ENCODE measurements at regions not wholly inside any gene's neighbourhood (a gene's known extent, or its start where the extent isn't known, plus 50 kb on each side); places are given as distances from the start of the nearest gene placed in this dataset.
"Not testable (repeated sequence)": the region's sequence is repeated elsewhere in the genome, so short reads cannot be mapped to it uniquely, and the experiment has no call there.

GRCh38 chr3:145471976-145472375 lies 689.0 kb downstream of the PLOD2 start:
- intact Hi-C loops (cut with DNase I; ENCODE audit: low total_unique reads): no loop called here
- Histone ChIP-seq H3K36me3 (ENCODE audit: low read depth, missing control alignments) (no peaks in the 10 kb centered on the region), H3K27ac (no peak overlapping the region), H3K4me3 (no peak overlapping the region), H3K4me1 (no peaks in the 10 kb centered on the region), H3K27me3 (no peaks in the 10 kb centered on the region), H3K9me3 (no peaks in the 10 kb centered on the region)
- TF ChIP-seq POLR2A (IDR thresholded peaks at IDR 0.05): no peak
- TF ChIP-seq CTCF (IDR thresholded peaks at IDR 0.05): no peak
- DNase-seq: no peak
- WGBS, 2 donors: 63 to 68% methylated on average over 3 of the region's 3 CpGs

GRCh38 chr3:145482735-145483134 lies 678.2 kb downstream of the PLOD2 start:
- H3K36me3 ChIP-seq (ENCODE audit: low read depth, missing control alignments); intact Hi-C loops (cut with DNase I; ENCODE audit: low total_unique reads); H3K9me3 ChIP-seq; H3K27ac ChIP-seq; DNase-seq; H3K4me1 ChIP-seq; H3K4me3 ChIP-seq; H3K27me3 ChIP-seq: not testable (repeated sequence)
- 79 to 82% methylated on average over 4 to 7 of the region's 25 CpGs for WGBS, 2 donors

- Histone ChIP-seq H3K27me3 (no peaks in the 10 kb centered on the region), H3K4me1 (no peaks in the 10 kb centered on the region), H3K27ac (no peak overlapping the region), H3K9me3 (no peaks in the 10 kb centered on the region), H3K4me3 (no peak overlapping the region), H3K36me3 (ENCODE audit: low read depth, missing control alignments) (no peaks in the 10 kb centered on the region)
- TF ChIP-seq CTCF (IDR thresholded peaks at IDR 0.05): no peak
- no peak for TF ChIP-seq POLR2A (IDR thresholded peaks at IDR 0.05)
- DNase-seq: no peak
- intact Hi-C loops (cut with DNase I; ENCODE audit: low total_unique reads): no loop called here
- WGBS, 2 donors: 66 to 71% methylated on average over 3 of the region's 3 CpGs
Measured at GRCh38 chr3:145483992-145484391, 677.0 kb downstream of the PLOD2 start.

- intact Hi-C loops (cut with DNase I; ENCODE audit: low total_unique reads): no loop called here
- no peaks in the 10 kb centered on the region for H3K36me3 ChIP-seq (ENCODE audit: low read depth, missing control alignments)
- DNase-seq: no peak
- TF ChIP-seq POLR2A (IDR thresholded peaks at IDR 0.05) (no peak), CTCF (IDR thresholded peaks at IDR 0.05) (no peak)
- no peaks in the 10 kb centered on the region for H3K9me3 ChIP-seq
- no peak overlapping the region for H3K4me3 ChIP-seq
- no peaks in the 10 kb centered on the region for H3K4me1 ChIP-seq
- no peaks in the 10 kb centered on the region for H3K27me3 ChIP-seq
- H3K27ac ChIP-seq: no peak overlapping the region
Measured at GRCh38 chr3:145489011-145489410, 672.0 kb downstream of the PLOD2 start.

GRCh38 chr3:145490088-145491048 lies 670.6 kb downstream of the PLOD2 start:
- TF ChIP-seq CTCF (IDR thresholded peaks at IDR 0.05) (no peak), POLR2A (IDR thresholded peaks at IDR 0.05) (no peak)
- intact Hi-C loops (cut with DNase I; ENCODE audit: low total_unique reads): no loop called here
- peak; percentile 14 for DNase-seq

More at GRCh38 chr3:145490088-145491048, 670.6 kb downstream of the PLOD2 start:
- Histone ChIP-seq H3K27me3 (no peaks in the 10 kb centered on the region), H3K9me3 (no peaks in the 10 kb centered on the region), H3K27ac (no peak overlapping the region), H3K4me1 (no peaks in the 10 kb centered on the region), H3K4me3 (no peak overlapping the region), H3K36me3 (ENCODE audit: low read depth, missing control alignments) (no peaks in the 10 kb centered on the region)
- 81 to 82% methylated on average over 11 of the region's 11 CpGs for WGBS, 2 donors
